ENCODE measurements at regions not wholly inside any gene's neighbourhood (a gene's known extent, or its start where the extent isn't known, plus 50 kb on each side); places are given as distances from the start of the nearest gene placed in this dataset.
"Not testable (repeated sequence)": the region's sequence is repeated elsewhere in the genome, so short reads cannot be mapped to it uniquely, and the experiment has no call there.

GRCh38 chr20:12718619-12719018 is 290.2 kb upstream of the SPTLC3 start:
- DNase-seq (ENCODE audit: low read depth in 1 of 2, low spot score in 1 of 2) = no peak

GRCh38 chr20:12721636-12722035 is 287.1 kb upstream of the SPTLC3 start:
- no peak for DNase-seq (ENCODE audit: low read depth in 1 of 2, low spot score in 1 of 2)

- no peak for DNase-seq (ENCODE audit: low read depth in 1 of 2, low spot score in 1 of 2)
Measured at GRCh38 chr20:12722091-12722490, 286.7 kb upstream of the SPTLC3 start.

GRCh38 chr20:12723811-12724210 is 285.0 kb upstream of the SPTLC3 start:
- DNase-seq (ENCODE audit: low read depth in 1 of 2, low spot score in 1 of 2) = no peak

- DNase-seq (ENCODE audit: low read depth in 1 of 2, low spot score in 1 of 2) = no peak
Measured at GRCh38 chr20:12728782-12729181, 280.0 kb upstream of the SPTLC3 start.

DNA sequence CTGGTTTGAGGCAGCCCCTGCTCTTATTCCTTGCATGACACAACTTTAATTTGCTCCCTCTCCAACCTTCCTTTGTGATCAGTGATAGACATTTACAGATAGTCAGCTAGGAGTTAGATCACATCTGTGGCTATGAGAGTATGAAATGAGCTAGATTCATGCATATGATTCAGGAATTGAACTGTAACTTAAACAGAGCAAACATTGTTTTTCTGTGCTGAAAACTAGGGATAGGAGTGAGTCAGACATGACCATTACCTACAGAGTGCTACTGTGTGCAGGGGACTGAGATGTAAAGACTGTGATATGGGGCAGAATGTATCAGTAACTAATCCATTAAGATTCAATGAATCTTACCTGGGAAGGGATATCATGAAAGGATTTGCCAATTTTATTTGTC is 279.4 kb upstream of the SPTLC3 start:
- DNase-seq (ENCODE audit: low read depth in 1 of 2, low spot score in 1 of 2) = no peak

DNA sequence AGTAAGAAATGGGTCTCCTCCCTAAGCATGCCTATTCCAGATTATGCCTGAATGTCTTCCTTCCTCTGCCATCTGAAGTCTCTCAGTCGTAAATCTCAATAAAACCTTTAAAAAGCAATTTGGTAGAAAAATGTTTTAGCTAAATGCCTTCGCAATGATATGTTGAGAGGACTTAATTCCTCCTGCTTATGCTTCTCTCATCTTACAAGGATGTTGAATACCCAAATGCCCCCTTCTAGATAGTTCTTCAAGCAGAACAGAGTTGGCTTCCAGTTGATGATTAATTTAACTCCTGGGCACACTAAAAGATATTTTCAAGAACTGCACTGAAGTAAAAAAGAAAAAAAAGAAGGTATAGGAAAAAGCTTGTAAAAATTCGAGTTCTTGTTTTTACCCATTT is 275.0 kb upstream of the SPTLC3 start:
- DNase-seq (ENCODE audit: low read depth in 1 of 2, low spot score in 1 of 2) = no peak

- no peak for DNase-seq (ENCODE audit: low read depth in 1 of 2, low spot score in 1 of 2)
Measured at GRCh38 chr20:12737497-12737896, 271.3 kb upstream of the SPTLC3 start.

DNA sequence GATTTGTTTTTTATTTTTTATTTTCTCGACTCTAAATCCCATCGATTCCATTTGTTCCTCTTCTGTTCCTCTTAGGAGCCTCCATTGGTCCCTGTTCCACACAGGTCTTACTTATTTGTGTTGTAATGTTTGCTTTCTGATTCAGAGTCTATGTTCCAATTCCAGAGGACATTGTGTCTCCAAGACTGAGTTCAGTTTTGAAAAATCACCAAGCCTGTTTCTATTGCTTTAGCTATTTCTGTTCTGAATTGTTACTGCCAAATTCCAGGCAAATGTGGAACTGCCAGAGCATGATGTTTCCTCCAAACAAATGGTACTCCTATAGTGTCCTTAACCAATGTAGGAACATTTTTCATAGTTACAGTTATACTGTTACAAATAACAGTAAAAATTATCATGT is 270.9 kb upstream of the SPTLC3 start:
- DNase-seq (ENCODE audit: low read depth in 1 of 2, low spot score in 1 of 2) = no peak

DNA sequence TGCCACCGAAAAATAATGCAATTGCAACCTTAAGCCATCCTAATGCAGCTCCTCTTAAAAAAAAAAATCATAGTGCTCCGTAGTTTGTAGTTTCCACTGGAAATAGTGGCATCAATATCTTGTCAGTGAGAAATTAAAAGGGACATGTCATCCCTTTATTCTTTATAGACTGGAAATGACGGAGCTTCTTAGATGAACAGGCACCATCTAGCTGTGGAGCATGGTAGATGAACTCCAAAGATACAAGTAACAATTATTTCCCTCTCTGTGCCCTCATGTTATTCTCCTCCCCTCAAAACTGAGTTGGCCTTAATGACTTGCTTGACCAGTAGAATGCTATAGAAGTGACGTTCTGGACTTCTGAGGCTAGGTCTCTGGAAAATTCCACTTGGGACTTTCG is 268.1 kb upstream of the SPTLC3 start:
- DNase-seq (ENCODE audit: low read depth in 1 of 2, low spot score in 1 of 2) = no peak

DNA sequence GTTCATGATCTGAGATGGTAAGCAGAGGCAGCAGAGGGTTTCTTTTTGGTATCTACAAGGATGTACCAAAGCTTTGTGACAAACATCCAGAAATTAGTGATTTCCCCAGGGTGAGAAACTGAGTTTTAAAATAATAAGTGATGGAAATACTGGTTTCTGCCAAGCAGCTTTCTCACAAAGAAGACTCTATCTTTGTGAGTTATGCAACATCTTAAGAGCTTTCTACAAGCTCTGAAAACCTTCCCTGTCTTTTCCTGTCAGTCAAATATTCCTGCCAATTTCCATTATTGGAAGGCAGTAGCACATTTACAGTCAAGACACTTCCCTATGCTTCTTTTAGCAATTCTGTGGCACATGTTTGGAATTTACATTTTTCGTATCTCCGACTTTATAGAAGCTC is 264.7 kb upstream of the SPTLC3 start:
- DNase-seq (ENCODE audit: low read depth in 1 of 2, low spot score in 1 of 2) = no peak

- DNase-seq (ENCODE audit: low read depth in 1 of 2, low spot score in 1 of 2) = no peak
Measured at GRCh38 chr20:12748359-12748994, 260.3 kb upstream of the SPTLC3 start.

- no peak for DNase-seq (ENCODE audit: low read depth in 1 of 2, low spot score in 1 of 2)
Measured at GRCh38 chr20:12750221-12750620, 258.6 kb upstream of the SPTLC3 start.

DNA sequence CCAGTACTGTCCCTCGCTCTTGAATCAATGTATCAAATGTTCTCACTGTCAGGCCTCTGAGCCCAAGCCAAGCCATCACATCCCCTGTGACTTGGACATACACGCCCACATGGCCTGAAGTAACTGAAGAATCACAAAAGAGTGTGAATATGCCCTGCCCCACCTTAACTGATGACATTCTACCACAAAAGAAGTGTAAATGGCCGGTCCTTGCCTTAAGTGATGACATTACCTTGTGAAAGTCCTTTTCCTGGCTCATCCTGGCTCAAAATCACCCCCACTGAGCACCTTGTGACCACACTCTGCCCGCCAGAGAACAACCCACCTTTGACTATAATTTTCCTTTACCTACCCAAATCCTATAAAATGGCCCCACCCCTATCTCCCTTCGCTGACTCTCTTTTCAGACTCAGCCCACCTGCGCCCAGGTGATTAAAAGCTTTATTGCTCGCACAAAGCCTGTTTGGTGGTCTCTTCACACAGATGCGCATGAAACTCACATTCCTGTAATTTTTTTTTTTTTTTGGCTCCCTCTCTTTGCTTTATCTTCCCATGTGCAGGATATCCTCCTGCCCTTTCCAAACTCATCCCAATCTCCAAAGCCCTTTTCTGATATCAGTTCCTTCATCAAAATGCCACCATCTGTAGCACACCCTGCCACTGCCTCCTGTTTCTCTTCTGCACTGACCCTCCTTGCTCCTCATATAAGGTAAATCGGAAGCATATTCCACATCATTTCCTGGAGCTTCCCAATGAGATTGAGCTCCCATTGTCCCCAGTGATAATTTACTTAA is 255.7 kb upstream of the SPTLC3 start:
- not testable (repeated sequence) for DNase-seq (ENCODE audit: low read depth in 1 of 2, low spot score in 1 of 2)

DNA sequence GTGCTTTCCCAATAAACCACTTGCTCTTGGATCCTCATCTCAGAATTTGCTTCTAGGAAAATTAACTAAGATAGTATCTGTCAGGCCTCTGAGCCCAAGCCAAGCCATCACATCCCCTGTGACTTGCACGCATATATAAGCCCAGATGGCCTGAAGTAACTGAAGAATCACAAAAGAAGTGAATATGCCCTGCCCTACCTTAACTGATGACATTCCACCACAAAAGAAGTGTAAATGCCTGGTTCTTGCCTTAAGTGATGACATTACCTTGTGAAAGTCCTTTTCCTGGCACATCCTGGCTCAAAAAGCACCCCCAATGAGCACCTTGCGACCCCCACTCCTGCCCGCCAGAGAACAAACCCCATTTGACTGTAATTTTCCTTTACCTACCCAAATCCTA is 255.0 kb upstream of the SPTLC3 start:
- not testable (repeated sequence) for DNase-seq (ENCODE audit: low read depth in 1 of 2, low spot score in 1 of 2)

- DNase-seq (ENCODE audit: low read depth in 1 of 2, low spot score in 1 of 2) = not testable (repeated sequence)
Measured at GRCh38 chr20:12759493-12759892, 249.3 kb upstream of the SPTLC3 start.

GRCh38 chr20:12762725-12763124 is 246.0 kb upstream of the SPTLC3 start:
- no peak for DNase-seq (ENCODE audit: low read depth in 1 of 2, low spot score in 1 of 2)

DNA sequence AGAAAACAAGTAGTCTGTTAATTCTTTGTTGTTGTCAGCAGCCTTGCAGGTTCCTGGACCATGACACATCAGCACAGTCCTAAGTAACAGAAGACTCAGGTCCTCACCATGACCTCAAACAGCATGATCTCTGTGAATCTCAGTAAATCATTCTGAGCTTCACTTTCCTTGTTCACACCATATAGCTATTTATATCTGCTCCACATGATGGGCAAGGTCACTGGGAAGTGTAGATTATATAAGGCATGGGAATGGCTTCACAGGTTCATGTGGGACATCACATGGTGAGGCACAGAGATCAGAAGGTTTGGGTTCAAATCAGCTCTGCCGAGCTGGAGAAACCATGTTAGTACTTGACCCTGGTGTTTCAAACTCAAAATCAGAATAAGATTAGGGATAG is 245.4 kb upstream of the SPTLC3 start:
- no peak for DNase-seq (ENCODE audit: low read depth in 1 of 2, low spot score in 1 of 2)

DNA sequence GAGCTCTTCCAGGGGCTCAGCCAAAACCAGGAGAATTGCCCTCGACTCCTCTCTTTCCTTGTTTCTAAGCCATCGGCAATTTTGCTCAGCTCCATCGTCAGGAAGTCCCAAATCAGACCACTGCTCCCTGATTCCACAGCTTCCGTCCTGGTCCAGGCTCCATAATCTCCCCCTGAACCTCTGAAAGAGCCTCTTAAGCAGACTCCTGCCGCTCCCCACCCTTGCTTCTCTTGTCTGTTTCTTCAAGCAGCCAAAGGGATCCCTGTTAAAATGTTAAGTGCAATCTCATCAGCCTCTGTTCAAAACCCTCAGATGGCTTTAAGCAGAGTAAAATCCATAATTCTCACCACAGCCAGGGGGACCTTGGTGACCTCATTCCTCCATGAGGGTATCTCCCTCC is 244.7 kb upstream of the SPTLC3 start:
- no peak for DNase-seq (ENCODE audit: low read depth in 1 of 2, low spot score in 1 of 2)

- no peak for DNase-seq (ENCODE audit: low read depth in 1 of 2, low spot score in 1 of 2)
Measured at GRCh38 chr20:12764851-12765250, 243.9 kb upstream of the SPTLC3 start.

GRCh38 chr20:12773936-12774335 is 234.8 kb upstream of the SPTLC3 start:
- DNase-seq (ENCODE audit: low read depth in 1 of 2, low spot score in 1 of 2) = no peak

GRCh38 chr20:12775041-12775440 is 233.7 kb upstream of the SPTLC3 start:
- DNase-seq (ENCODE audit: low read depth in 1 of 2, low spot score in 1 of 2) = no peak

DNA sequence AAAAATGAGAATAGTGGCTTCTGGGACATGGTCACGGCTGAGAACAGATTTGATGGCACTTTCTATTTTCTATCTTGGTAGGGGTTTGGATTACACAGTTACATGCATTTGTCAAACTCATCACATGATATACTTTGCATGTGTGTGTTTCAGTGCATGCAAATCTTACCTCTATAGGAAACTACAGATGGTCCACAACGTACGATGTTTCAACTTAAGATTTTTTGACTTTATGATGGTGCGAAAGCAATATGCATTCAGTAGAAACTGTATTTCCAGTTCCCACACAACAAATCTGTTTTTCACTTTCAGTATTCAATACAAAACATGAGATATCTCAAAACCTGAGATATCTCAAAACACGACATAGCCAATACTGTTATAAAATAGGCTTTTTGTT is 231.8 kb upstream of the SPTLC3 start:
- DNase-seq (ENCODE audit: low read depth in 1 of 2, low spot score in 1 of 2) = no peak
